ENCODE measurements at regions not wholly inside any gene's neighbourhood (a gene's known extent, or its start where the extent isn't known, plus 50 kb on each side); places are given as distances from the start of the nearest gene placed in this dataset.

DNA sequence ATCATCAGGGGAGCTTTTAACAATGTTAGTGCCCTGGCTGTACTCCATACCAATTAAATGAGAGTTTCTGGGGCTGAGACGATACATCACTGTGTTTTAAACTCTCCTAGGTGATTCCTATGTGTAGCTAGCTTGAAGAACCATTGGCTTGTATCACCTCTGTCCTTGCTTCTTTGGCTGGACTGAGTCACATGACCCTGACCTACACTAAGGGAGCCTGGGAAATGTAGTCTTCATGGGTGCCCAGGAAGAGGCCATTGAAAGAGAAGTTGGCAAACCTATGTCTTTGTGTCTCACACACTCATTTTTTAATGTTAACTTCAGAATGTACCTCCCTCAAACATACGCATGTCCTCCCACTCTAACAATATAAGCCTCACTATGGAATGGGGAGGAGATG is 506.6 kb downstream of the DHX35 start:
- H3K27me3 Mint-ChIP-seq (ENCODE audit: low read depth): no peaks in the 10 kb centered on the region

DNA sequence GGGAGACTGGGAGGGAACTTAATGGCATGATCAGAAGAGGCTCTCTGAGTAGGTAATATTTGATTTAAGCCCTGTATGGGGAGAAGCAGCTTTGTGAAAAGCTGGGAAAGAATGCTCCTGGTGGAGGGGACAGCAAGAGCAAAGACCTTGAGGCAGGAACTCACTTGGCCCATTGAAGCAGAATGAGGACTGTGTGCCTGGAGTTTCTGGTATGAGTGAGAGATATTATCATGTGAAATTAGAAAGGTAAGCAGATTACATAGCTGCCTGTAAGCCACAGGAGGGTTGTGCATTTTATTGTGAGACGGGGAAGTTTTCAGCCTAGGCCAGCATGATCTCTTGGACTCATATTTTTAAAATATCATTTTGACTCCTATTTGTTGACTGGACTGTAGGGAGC is 502.1 kb downstream of the DHX35 start:
- no peak overlapping the region for H3K4me3 Mint-ChIP-seq
- H3K9me3 Mint-ChIP-seq: peaks cover 7% of the 10 kb centered on the region
- no peaks in the 10 kb centered on the region for H3K27me3 Mint-ChIP-seq (ENCODE audit: low read depth)
- H3K4me1 Mint-ChIP-seq: no peaks in the 10 kb centered on the region
- no peak for TF ChIP-seq CTCF (IDR thresholded peaks at IDR 0.05; ENCODE audit: unreplicated experiment)
- no peak for DNase-seq (ENCODE audit: low spot score in 2 of 2, unreplicated experiment in 2 of 2)
- H3K27ac Mint-ChIP-seq: no peak overlapping the region
- no peaks in the 10 kb centered on the region for H3K36me3 Mint-ChIP-seq

More for the DNA sequence above, 506.6 kb downstream of the DHX35 start:
- Mint-ChIP-seq H3K9me3 (peaks cover 7% of the 10 kb centered on the region), H3K4me3 (no peak overlapping the region), H3K4me1 (no peaks in the 10 kb centered on the region), H3K27ac (no peak overlapping the region), H3K36me3 (no peaks in the 10 kb centered on the region)
- TF ChIP-seq CTCF (IDR thresholded peaks at IDR 0.05; ENCODE audit: unreplicated experiment): no peak
- no peak for DNase-seq (ENCODE audit: low spot score in 2 of 2, unreplicated experiment in 2 of 2)

- no peaks in the 10 kb centered on the region for H3K4me1 Mint-ChIP-seq
- H3K27me3 Mint-ChIP-seq (ENCODE audit: low read depth): no peaks in the 10 kb centered on the region
- no peaks in the 10 kb centered on the region for H3K36me3 Mint-ChIP-seq
- TF ChIP-seq CTCF (IDR thresholded peaks at IDR 0.05; ENCODE audit: unreplicated experiment): no peak
- no peak overlapping the region for H3K27ac Mint-ChIP-seq
- H3K9me3 Mint-ChIP-seq: peaks cover 7% of the 10 kb centered on the region
- no peak for DNase-seq (ENCODE audit: low spot score in 2 of 2, unreplicated experiment in 2 of 2)
- no peak overlapping the region for H3K4me3 Mint-ChIP-seq
Observed at GRCh38 chr20:39462416-39462945, 500.3 kb downstream of the DHX35 start.

DNA sequence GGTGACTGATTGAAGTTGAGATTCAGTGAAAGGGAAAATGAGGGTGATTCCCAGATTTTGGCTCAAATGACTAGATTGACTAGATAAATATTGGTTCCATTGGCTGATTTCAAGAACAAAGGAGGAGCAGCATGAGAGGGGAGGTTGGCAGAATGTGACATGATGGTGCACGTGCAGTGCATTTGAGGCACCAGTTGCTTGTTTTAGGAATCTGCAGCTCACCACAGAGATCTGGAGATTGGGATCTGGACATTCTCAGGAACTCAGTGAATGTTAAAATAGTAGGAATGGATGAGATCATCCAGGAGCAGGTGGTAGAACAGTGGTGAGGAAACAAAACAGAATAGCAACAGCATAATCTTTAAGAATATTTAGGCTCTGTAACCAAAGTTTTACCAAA is 496.3 kb downstream of the DHX35 start:
- H3K36me3 Mint-ChIP-seq: no peaks in the 10 kb centered on the region
- no peak overlapping the region for H3K27ac Mint-ChIP-seq
- peaks cover 1% of the 10 kb centered on the region for H3K27me3 Mint-ChIP-seq (ENCODE audit: low read depth)

GRCh38 chr20:39453890-39454289 is 491.7 kb downstream of the DHX35 start:
- no peaks in the 10 kb centered on the region for H3K9me3 Mint-ChIP-seq
- no peak overlapping the region for H3K4me3 Mint-ChIP-seq
- H3K27me3 Mint-ChIP-seq (ENCODE audit: low read depth): peaks cover 1% of the 10 kb centered on the region
- DNase-seq (ENCODE audit: low spot score in 2 of 2, unreplicated experiment in 2 of 2): no peak
- no peak for TF ChIP-seq CTCF (IDR thresholded peaks at IDR 0.05; ENCODE audit: unreplicated experiment)
- H3K36me3 Mint-ChIP-seq: no peaks in the 10 kb centered on the region
- no peaks in the 10 kb centered on the region for H3K4me1 Mint-ChIP-seq
- H3K27ac Mint-ChIP-seq: no peak overlapping the region

More for the DNA sequence above, 496.3 kb downstream of the DHX35 start:
- no peak for TF ChIP-seq CTCF (IDR thresholded peaks at IDR 0.05; ENCODE audit: unreplicated experiment)
- no peaks in the 10 kb centered on the region for H3K4me1 Mint-ChIP-seq
- no peak for DNase-seq (ENCODE audit: low spot score in 2 of 2, unreplicated experiment in 2 of 2)
- H3K4me3 Mint-ChIP-seq: no peak overlapping the region
- H3K9me3 Mint-ChIP-seq: no peaks in the 10 kb centered on the region

Data from mesothelial cell of epicardium (in vitro differentiated cells).